Anterior cingulate cortex (tissue), 58 donors: ENCODE measurements at regions not wholly inside any gene's neighbourhood (a gene's known extent, or its start where the extent isn't known, plus 50 kb on each side); places are given as distances from the start of the nearest gene placed in this dataset.
"Not testable (repeated sequence)": the region's sequence is repeated elsewhere in the genome, so short reads cannot be mapped to it uniquely, and the experiment has no call there.

Source experiments
- DNase-seq, 58 donors: peaks; one replicate each; lab custom pipeline; 2025; lab: John Stamatoyannopoulos, UW

- no peak for DNase-seq
Observed at GRCh38 chr15:25245801-25246622, 192.8 kb downstream of the UBE3A start.

DNA sequence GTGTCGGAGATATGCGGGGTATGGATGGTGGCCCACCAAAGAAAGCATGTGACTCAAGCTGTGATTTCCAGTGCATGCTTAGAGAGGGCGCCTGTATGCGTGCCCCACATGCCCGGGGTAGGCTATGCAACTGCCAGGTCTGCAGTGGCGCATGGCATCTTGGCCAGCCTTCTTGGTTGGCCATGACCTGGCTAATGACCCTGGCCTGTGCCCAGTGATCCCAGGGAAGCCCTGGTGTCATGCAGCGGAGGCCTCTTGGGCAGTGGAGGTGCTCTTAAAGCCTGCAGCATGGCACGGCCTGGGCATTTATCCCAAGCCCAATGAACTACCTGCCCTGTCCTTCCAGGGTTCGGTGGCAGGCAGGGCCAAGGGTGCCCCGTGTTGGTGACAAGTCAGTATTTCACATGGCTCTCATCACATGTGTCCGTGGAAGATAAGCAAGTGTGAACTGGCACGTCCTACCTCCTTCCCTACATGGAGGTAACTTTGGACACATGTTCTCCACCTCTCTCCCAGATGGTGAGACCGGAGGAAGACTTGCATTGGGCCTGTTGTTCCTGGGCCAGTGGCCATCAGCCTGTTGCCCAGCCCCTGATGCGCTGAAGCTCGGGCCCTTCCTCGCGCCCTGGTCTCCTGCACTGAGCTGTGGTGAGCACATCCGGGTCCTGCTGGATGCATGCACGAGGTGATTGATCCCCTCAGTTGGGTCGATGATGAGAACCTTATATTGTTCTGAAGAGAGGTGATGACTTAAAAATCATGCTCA lies 192.0 kb downstream of the UBE3A start:
- DNase-seq: no peak

- DNase-seq: no peak
Observed at GRCh38 chr15:25247407-25248038, 191.3 kb downstream of the UBE3A start.

DNA sequence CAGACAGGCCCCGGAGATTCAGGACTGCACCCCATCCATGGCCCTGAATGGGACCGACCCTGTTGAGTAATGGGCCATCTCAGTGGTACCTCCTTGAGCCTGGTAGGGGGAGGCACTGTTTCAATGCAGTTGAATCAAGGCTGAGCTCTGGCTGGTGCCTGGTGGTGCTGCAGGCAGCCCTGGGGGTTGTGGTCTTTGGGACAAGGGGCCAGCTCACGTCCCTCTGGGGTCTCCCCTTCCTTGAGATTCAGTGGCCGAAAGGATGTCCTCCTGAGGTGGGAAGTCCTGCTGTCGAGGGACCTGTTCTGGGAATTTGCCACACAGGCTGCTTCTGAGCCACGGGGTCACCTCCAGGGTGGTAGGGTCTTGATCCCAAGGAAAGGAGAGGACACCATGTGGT lies 190.7 kb downstream of the UBE3A start:
- DNase-seq: not testable (repeated sequence)

- DNase-seq: no peak
Observed at GRCh38 chr15:25248583-25249235, 190.1 kb downstream of the UBE3A start.

DNA sequence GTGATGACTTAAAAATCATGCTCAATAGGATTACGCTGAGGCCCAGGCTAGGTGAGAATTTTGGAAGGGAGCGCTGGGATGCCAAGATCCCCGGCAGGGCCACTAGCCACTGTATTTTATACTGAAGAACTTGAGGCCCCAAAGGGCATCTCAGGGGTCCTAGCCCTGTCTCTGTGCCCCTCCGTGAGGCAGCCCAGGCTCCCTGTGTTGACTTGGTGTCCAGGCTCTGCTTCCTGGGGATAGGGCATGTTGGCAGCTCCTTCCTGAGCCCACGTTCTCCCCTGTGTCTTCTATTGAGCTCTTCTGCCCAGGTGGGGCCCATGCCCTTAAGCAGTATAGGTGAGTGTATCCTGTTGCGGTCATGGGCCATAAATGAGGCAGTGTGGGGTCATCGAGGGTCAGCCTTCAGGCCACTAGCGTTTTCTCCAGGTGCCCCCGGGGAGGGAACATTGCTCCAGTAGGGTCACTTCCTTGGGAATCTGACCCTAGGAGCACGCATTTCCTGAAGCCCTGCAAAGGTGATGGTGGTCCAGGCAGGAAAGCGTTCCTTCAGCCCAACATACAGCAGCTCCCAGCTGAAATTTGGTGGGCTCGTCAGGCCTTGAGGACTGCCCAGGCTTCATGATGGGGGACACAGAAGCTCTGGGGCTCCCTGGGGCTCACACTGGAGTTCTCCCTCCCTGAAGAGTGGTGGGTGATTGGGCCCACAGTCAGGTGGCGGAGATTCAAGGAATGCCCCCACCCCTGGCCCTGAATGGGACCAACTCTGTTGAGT lies 189.4 kb downstream of the UBE3A start:
- DNase-seq: no peak

GRCh38 chr15:25250011-25250596 lies 188.7 kb downstream of the UBE3A start:
- no peak for DNase-seq

GRCh38 chr15:25250906-25251622 lies 187.8 kb downstream of the UBE3A start:
- no peak for DNase-seq

DNA sequence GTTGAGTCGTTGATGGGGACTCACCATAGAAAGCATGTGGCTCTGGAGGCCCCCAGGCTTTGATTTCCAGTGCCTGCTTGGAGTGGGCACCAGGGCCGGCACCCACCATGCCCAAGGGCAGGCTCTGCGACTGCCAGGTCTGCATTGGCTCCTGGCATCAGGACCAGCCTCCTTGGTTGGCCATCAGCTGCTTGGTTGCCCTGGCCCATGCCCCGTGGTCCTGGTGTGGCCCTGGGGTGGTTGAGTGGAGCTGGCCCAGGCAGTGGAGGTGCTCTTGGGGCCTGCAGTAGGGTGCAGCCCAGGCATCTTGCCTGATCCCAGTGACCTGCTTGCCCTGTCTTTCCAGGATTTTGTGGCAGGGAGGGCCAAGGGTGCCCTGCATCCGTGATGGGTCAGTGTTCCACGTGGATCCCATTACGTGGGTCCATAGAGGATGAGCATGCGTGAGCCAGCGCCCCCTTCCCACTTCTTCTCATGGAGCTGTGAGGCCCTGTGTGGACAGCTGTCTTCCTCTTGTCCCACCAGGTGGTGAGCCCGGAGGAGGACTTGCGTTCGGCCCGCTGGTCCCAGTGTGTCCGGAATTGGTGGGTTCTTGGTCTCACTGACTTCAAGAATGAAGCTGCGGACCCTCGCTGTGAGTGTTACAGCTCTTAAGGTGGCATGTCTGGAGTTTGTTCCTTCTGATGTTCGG lies 187.0 kb downstream of the UBE3A start:
- DNase-seq: no peak

DNA sequence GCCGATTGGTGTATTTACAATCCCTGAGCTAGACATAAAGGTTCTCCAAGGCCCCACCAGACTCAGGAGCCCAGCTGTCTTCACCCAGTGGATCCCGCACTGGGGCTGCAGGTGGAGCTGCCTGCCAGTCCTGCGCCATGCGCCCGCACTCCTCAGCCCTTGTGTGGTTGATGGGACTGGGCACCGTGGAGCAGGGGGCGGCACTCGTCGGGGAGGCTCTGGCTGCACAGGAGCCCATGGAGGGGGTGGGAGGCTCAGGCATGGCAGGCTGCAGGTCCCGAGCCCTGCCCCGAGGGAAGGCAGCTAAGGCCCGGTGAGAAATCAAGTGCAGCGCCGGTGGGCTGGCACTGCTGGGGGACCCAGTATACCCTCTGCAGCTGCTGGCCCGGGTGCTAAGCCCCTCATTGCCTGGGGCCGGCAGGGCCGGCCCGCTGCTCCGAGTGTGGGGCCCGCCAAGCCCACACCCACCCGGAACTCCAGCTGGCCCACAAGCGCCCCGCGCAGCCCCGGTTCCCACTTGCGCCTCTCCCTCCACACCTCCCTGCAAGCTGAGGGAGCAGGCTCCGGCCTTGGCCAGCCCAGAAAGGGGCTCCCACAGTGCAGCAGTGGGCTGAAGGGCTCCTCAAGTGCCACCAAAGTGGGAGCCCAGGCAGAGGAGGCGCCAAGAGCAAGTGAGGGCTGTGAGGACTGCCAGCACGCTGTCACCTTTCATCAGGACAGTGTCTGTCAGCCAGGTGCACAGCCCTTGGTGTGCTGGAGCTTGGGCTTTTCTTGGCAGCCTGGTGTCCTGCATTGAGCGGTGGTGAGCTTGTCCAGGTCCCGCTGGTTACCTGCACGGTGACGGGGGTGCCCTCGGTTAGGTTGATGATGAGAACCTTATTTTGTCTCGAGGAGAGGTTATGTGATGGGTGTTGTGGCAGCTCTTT lies 185.5 kb downstream of the UBE3A start:
- DNase-seq: not testable (repeated sequence)

DNA sequence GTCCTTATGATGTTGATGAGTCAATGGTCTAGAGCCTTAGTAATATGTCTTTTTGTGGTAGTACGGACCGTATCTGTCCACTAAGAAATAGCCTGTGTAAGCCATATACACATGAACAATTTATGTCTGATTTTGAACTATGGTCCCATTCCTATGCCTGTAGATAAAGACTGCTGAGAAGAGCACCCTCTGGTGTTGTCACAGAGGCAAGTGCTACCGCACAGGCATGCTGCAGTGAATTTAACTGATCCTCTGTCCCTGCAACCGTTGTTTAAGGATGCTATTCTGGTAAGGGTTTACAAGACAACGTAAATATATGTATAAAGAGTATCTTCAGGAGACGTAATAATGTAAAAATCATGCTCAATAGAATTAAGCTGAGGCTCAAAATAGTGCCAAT lies 170.7 kb downstream of the UBE3A start:
- DNase-seq: no peak
